ENCODE measurements at regions not wholly inside any gene's neighbourhood (a gene's known extent, or its start where the extent isn't known, plus 50 kb on each side); places are given as distances from the start of the nearest gene placed in this dataset.
"Not testable (repeated sequence)": the region's sequence is repeated elsewhere in the genome, so short reads cannot be mapped to it uniquely, and the experiment has no call there.

GRCh38 chr3:194888062-194888461 is 202.4 kb downstream of the FAM43A start:
- not testable (repeated sequence) for DNase-seq

- DNase-seq, result no peak
Observed at GRCh38 chr3:194888916-194889315, 203.2 kb downstream of the FAM43A start.

GRCh38 chr3:194890091-194890490 is 204.4 kb downstream of the FAM43A start:
- no peak for DNase-seq

GRCh38 chr3:194893121-194893987 is 207.7 kb downstream of the FAM43A start:
- no peak for DNase-seq

DNA sequence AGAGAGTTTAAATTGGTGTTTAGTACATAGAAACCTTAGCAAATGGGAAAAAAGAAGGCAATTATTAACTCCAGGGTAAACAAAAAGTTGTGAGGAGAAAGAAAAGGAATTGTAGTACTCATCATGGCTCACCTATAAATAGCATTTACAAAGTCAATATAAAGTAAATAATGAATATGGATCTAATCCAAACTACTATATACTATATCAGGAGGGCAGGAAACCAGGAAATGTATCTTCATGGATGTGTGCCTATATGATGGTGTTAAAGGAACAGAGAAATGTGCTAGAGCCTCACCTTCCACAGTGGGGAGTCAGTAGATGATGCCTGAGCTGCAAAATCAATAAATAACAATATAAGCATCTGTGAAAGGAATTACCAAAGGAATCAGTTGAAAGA is 208.9 kb downstream of the FAM43A start:
- no peak for DNase-seq

DNA sequence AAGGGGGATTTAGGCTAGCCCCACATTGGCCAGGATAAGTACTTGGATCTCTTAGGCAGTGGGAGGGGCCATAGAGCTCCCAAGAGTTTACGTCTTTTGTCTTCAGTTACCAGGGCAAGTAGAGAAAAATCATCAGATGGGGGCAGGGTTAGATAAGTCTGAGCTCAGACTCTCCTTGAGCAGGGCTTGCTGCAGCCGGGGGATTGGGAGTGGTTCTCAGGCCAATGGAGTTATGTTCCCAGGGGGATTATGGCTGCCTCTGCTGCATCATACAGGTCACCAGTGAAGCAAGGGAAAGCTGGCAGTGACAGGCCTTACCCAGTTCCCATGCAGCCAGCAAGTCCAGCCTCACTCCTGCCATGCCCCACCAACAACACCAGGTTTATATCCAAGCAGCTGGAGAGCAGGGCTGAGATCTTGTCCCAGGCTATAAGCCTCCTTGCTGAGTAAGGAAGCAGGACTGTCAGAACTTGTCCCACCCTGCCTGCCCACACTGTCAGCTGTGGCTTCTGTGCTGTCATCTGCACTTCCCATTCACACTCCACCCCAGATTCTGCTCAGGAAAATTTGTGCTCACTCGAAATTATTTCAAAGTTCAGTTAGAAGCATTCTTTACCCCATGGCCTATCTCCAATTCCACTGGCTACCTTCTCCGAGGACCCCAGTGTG is 215.3 kb downstream of the FAM43A start:
- DNase-seq, result no peak

- not testable (repeated sequence) for DNase-seq
Observed at GRCh38 chr3:194903447-194903846, 217.8 kb downstream of the FAM43A start.

DNA sequence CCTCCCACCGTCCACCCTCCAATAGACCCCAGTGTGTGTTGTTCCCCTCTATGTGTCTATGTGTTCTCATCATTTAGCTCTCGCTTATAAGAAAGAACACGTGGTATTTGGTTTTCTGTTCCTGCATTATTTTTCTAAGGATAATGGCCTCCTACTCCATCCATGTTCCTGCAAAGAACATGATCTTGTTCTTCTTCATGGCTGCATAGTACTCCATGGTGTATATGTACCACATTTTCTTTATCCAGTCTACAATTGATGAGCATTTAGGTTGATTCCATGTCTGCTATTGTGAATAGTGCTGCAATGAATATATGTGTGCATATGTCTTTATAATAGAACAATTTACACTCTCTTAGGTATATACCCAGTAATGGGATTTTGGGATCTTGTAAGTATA is 219.3 kb downstream of the FAM43A start:
- DNase-seq, result not testable (repeated sequence)

GRCh38 chr3:194905696-194906095 is 220.0 kb downstream of the FAM43A start:
- no peak for DNase-seq

- no peak for DNase-seq
Observed at GRCh38 chr3:194906229-194906629, 220.5 kb downstream of the FAM43A start.

GRCh38 chr3:194906970-194907629 is 221.4 kb downstream of the FAM43A start:
- DNase-seq, result no peak

DNA sequence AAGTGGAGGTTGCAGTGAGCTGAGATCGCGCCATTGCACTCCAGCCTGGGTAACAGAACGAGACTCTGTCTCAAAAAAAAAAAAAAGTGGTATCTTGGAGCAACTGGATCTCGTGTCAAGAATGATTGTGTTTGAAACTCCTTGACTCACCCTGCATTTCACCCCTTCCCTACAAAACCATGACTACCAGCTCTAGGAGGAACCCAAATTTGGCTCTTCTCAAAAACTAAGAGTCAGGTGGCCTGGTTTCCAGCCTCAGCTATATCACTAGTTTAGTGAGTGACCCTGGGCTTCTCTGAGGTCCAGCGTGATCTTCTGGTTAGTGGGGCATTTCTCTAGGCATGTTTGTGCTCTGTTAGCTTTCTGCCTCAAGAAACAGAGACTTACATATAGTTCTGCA is 222.1 kb downstream of the FAM43A start:
- DNase-seq, result no peak

GRCh38 chr3:194908496-194908895 is 222.8 kb downstream of the FAM43A start:
- DNase-seq, result no peak

GRCh38 chr3:194908972-194909371 is 223.3 kb downstream of the FAM43A start:
- DNase-seq, result no peak

DNA sequence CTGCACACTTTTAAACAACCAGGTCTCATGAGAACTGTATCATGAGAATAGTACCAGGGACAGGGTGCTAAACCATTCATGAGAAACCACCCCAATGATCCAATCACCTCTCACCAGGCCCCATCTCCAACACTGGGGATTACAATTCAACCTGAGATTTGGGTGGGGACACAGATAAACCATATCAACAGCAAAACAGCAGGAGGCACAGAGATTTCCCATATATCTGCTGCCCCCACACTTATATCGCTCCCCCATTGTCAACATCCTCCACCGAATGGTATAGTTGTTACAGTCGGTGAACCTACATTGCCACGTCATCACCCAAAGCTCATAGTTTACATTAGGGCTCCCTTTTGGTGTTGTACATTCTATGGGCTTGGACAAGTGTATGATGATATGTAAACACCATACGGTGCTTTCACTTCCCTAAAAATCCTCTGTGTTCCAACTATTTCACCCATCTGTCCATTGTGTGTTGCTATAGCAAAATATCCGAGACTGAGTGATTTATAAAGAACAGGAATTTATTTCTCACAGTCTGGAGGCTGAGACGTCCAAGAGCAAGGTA is 224.8 kb downstream of the FAM43A start:
- no peak for DNase-seq

GRCh38 chr3:194913316-194913715 is 227.6 kb downstream of the FAM43A start:
- DNase-seq, result no peak

DNA sequence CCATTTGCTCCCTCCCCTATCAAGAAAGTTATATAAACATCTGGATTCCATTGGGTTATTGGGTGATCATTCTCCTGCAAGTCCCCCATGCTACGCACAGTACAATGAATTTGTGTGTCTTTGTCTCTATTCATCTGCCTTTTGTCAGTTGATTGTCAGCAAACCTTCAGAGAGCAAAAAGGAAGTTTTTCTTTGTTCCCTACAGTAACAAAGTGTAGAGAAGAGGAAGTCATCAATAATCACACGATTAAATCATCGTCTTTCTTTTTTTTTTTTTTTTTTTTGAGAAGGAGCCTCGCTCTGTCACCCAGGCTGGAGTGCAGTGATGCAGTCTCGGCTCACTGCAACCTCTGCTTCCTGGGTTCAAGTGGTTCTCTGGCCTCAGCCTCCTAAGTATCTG is 239.2 kb downstream of the FAM43A start:
- DNase-seq, result not testable (repeated sequence)

DNA sequence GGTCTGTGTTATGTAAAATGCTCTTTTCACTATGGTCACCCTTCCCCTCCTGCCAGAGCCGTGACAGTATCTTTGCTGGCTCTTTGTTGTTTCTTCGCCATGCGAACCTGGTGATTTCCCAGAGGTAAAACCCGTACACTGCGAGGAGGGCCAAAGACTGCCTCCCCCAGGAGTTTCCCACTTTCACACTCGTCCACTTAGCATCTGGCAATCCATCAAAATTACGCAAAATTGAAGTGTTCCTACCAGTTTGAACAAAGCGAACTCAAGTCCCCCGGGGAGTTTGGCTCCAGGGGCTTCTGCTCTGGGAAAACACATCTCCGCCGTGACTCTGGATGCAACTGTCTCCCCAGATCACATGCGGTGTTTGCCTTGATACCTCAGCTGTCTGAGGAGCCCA is 239.9 kb downstream of the FAM43A start:
- DNase-seq, result no peak

- DNase-seq, result no peak
Observed at GRCh38 chr3:194928227-194928626, 242.5 kb downstream of the FAM43A start.

GRCh38 chr3:194928831-194929577 is 243.3 kb downstream of the FAM43A start:
- DNase-seq, result no peak

- DNase-seq, result no peak
Observed at GRCh38 chr3:194929578-194929960, 243.9 kb downstream of the FAM43A start.

DNA sequence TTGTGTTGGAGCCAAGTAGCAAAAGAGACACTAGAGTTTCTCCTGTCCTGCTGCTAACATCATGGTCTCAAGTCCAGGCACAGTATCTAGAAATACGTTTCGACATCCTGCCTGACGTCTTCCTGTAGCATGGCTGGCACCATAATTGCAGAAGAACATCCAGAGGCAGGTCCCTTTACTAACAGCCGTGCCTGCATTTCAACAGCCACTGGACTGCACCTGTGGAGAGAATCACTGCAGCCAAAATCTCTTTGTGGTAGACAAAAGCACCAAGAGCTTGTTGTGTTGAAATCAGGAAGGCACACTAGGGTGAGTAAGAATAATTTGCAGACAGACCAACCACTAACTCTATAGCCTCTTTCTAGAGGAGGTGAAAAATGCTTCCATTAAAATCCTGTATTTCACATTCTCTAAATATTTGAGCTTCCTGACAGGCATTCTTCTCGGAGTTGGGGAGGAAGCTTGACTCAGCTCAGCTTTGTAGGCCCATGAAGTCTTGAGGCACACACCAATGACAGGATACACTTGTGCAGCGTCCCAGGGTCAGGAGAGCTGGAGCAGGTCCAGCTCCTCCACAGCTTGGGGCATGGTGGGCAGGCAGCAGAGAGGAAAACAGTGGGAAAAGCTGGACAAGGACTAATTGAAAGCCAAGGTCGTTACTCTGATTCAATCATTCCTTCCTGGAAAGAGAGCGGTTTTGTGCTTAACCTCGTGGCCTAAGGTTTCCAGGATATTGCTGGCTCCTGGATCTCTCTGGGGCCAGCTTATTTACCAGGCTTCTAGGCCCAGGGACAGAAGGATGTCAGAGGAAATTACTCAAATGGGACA is 244.9 kb downstream of the FAM43A start:
- no peak for DNase-seq

Data from NCI-H524 treated with DMSO at 0.1 percent for 48 hours (cell line).